ENCODE measurements at regions not wholly inside any gene's neighbourhood (a gene's known extent, or its start where the extent isn't known, plus 50 kb on each side); places are given as distances from the start of the nearest gene placed in this dataset.
"Not testable (repeated sequence)": the region's sequence is repeated elsewhere in the genome, so short reads cannot be mapped to it uniquely, and the experiment has no call there.

GRCh38 chr2:77578354-77578753 lies 56.2 kb upstream of the LRRTM4 start:
- no peak for DNase-seq

GRCh38 chr2:77579076-77579769 lies 57.0 kb upstream of the LRRTM4 start:
- DNase-seq = no peak

DNA sequence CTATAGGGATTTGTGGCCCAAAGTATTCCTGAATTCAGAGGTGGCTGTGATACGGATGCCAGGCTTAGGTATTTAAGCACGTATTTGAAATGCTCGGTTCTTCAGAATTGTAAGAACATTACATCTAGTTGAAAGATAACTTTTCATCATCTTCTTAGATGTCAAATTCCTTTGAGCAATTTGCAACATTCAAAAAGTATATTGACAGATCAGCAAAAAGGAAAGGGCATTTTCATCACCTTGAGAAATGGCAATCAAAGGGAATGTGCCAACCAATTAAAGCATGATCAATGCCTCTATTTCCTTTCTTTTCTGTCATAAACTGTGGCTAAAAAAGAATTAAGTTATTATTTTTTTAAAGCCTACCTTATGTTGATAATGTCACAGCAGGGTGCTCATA lies 66.3 kb upstream of the LRRTM4 start:
- no peak for DNase-seq

DNA sequence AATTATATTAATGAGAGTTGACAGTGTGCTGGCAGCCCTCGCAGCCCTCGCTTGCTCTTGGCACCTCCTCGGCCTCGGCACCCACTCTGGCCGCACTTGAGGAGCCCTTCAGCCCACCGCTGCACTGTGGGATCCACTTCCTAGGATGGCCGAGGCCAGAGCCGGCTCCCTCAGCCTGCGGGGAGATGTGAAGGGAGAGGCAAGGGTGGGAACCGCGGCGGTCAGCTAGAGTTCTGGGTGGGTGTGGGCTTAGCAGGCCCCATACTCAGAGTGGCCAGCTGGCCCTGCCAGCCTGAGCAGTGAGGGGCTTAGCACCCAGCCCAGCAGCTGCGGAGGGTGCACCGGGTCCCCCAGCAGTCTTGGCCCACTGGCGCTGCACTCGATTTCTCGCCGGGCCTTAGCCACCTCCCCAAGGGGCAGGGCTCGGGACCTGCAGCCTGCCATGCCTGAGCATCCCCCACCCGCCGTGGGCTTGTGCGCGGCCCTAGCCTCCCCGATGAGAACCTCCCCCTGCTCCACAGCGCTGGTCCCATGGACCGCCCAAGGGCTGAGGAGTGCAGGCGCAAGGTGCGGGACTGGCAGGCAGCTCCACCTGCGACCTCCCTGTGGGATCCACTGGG lies 68.2 kb upstream of the LRRTM4 start:
- DNase-seq = no peak

GRCh38 chr2:77592955-77593354 lies 70.8 kb upstream of the LRRTM4 start:
- not testable (repeated sequence) for DNase-seq

DNA sequence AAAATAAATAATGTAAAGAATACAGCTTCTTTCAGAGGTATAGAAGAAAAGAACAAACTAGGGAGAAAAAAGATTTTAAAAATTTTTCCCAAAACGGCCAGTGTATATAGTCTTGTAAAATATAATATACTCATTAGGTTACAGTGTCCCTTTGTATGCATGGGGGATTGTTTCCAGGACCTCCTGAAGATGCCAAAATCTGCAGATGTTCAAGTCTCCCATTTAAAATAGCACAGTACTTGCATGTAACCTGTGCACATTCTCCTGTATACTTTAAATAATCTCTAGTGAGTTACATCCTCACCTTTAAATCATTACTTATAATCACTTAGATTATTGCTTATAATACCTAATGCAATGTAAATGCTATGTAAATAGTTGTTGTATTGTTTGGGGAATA lies 80.6 kb upstream of the LRRTM4 start:
- no peak for DNase-seq

DNA sequence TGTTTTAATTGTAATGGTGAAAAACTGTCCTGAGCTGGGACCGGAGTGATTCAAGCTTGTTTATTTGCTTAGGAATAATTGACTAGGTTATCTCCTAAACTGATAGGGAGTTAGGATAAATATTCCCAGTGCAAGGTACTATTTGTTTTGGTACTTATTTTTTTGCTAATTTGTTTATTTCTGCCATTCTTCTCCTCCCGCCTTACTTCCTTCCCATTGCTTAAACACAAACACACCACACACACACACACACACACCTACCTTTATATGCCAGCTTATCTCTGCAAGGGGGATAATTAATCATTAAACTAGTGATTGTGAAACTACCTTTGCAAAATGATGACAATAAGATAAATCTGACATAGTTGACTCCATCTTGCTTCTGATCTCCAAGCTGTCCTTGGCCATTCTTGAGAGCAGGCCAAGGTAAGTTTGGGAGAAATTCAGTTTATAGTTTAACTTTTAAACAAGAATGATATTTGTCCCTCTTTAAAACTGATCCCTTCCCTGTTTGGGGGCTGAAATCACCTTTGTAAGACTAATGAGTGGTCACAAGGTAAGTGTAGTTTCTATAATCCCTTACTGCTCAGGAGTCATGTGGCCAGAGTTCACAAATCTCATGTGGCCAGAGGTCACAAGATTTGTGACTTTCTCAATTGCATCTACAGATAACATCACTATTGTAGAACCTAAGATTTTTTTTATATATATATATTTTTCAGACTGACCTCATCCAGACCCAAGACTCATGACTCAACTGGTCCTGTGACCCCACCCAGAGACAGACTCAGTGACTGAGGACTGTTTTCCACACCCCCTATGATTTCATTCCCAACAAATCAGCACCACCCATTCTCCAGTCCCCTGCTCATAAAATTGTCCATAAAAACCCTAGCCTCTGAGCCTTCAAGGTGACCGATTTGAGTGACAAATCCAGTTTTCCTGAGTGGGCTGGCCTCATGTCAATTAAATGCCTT lies 83.1 kb upstream of the LRRTM4 start:
- DNase-seq = no peak

GRCh38 chr2:77608510-77608909 lies 86.3 kb upstream of the LRRTM4 start:
- no peak for DNase-seq

DNA sequence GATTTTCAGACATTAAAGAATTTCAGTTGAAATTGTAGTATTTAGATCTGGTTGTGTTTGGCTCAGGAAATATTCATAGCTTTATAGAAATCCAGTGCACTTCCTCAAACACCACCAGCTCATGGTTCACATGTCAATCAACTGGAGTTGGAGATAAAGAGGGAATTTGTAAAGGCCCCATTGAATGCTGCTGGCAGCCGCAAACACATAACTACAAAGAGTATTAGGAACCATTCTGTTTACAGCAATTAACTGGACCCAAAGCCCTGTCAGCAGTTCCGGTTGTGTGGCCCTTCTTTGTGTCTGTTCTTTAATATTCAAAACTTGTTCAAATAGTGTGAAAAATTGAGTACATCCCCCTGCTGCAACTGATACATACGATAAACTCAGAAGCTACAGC lies 107.4 kb upstream of the LRRTM4 start:
- no peak for DNase-seq

DNA sequence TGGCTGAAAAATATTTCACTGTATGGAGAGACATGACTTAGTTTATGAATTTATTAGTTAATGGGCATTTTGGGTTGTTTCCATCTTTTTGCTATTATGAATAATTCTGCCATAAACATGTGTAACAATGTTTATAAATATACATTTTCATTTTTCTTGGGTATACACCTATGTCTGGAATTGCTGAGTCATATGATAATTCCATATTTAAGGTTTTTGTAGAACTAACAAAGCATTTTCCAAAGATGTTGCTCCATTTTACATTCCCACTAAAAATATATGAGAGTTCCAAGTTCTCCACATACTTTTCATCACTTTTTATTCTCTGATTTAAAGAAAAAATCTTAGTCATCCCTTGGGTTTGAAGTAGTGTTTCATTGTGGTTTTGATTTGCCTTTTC lies 108.8 kb upstream of the LRRTM4 start:
- DNase-seq = no peak

GRCh38 chr2:77633601-77634000 lies 111.4 kb upstream of the LRRTM4 start:
- DNase-seq = no peak

GRCh38 chr2:77640924-77641323 lies 118.7 kb upstream of the LRRTM4 start:
- no peak for DNase-seq

DNA sequence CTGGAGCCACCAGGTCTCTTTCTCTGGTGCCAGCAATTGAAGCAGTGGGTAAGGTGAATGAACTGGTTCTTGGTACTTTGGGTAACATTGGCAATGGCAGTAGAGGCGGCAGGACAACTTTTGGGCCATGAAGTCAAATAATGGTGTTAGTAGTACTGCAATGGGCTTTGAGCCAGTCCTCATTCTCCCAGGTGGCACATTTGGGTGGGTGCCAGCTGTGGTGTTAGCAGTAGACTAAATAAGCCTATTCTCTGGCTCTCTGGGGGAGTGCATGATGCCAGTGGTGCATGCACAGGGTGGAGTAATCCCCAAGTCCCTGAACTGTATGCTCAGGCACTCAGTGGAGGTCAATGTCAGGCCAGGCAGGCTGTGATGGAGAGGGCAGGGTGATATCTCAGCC lies 120.2 kb upstream of the LRRTM4 start:
- DNase-seq = no peak

- DNase-seq = no peak
These were observed 127.7 kb upstream of the LRRTM4 start for GRCh38 chr2:77649856-77650255.

GRCh38 chr2:77652499-77652898 lies 130.3 kb upstream of the LRRTM4 start:
- no peak for DNase-seq

GRCh38 chr2:77664491-77664890 lies 142.3 kb upstream of the LRRTM4 start:
- no peak for DNase-seq

DNA sequence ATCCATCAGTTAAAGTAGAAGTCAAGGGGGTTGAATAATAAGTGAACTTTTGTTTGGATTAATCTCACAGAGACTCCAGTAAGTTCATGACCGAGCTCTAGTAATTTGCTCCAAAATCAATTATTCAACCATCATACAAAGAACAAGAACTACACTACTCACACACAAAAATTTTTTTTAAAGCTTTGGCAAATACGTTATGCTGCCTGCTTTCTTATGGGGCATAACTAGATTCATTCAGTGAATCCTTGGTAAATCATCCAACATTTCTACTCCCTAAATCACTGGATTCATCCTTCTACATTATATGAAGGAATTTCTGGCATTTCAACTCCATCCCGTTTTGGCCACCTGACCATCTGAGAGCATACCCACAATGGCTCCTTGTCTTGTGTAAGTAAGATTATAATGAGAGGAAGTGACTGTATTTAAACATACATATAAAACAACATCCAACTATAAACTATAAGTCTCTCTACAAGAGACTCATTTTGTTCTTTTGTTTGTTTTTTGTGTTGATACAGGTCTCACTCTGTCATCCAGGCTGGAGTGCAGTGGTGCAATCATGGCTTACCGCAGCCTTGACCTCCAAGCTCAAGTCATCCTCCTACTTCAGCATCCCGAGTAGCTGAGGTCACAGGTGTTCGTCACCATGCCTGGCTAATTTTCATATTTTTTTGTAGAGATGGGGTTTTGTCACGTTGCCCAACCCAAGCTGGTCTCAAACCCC lies 144.2 kb upstream of the LRRTM4 start:
- no peak for DNase-seq

- DNase-seq = not testable (repeated sequence)
These were observed 162.6 kb upstream of the LRRTM4 start for GRCh38 chr2:77684543-77685319.

DNA sequence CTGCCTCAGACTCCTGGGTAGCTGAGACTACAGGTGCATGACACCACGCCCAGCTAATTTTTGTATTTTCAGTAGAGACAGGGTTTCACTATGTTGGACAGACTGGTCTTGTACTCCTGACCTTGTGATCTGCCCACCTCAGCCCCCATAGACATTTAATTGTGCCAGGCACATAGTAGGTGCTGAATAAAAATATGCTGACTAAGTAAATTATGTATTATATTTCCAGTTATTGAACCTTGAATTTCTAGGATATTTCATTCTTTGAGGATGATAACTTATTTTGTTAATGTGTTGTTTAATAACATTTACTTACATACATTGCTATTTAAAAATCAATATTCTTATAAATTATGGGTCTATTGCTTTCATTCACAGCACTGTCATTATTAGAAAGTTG lies 190.4 kb upstream of the LRRTM4 start:
- DNase-seq = no peak

- DNase-seq = no peak
These were observed 191.2 kb upstream of the LRRTM4 start for GRCh38 chr2:77713412-77713811.

- no peak for DNase-seq
These were observed 197.9 kb upstream of the LRRTM4 start for GRCh38 chr2:77720115-77720514.

DNA sequence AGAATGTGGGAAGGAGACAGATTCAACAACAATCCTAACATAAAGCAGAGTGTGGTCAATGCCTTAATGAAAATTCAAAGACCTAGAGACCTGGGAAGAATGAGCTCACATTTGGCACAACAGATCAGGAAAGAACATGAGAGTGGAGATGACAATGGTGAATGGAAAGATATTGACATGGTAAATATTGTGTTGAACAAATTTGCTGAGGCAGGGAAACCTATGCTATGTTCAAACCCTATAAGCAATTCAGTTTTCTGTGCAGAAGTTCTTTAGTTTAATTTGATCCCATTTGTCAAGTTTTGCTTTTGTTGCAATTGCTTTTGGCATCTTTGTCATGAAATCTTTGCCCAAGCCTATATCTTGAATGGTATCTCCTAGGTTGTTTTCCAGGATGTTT lies 199.4 kb upstream of the LRRTM4 start:
- no peak for DNase-seq

Data from right kidney (tissue), 1 donor.